Limb (tissue), 2 donors: ENCODE measurements at regions not wholly inside any gene's neighbourhood (a gene's known extent, or its start where the extent isn't known, plus 50 kb on each side); places are given as distances from the start of the nearest gene placed in this dataset.
A peak's percentile ranks its signal among the peaks of the same experiment; 100 is the strongest.

ENCODE experiments used
- DNase-seq, 2 donors: peaks; one replicate each; pipeline ENCODE4 v3.0.0-alpha.2; 2016; ENCODE audit errors: extremely low spot score in 2 of 2

GRCh38 chr12:3964439-3964838 lies 91.2 kb upstream of the PARP11 start:
- DNase-seq = no peak

GRCh38 chr12:3962631-3963483 lies 89.7 kb upstream of the PARP11 start:
- no peak for DNase-seq

GRCh38 chr12:3961591-3961990 lies 88.4 kb upstream of the PARP11 start:
- no peak for DNase-seq

- no peak for DNase-seq
Observed at GRCh38 chr12:3959799-3960560, 86.8 kb upstream of the PARP11 start.

- DNase-seq = no peak
Observed at GRCh38 chr12:3958534-3958933, 85.3 kb upstream of the PARP11 start.

GRCh38 chr12:3951380-3952135 lies 78.4 kb upstream of the PARP11 start:
- no peak for DNase-seq

- no peak for DNase-seq
Observed at GRCh38 chr12:3950714-3951320, 77.6 kb upstream of the PARP11 start.

- DNase-seq = no peak
Observed at GRCh38 chr12:3947781-3948180, 74.6 kb upstream of the PARP11 start.

GRCh38 chr12:3945671-3946070 lies 72.5 kb upstream of the PARP11 start:
- no peak for DNase-seq

- DNase-seq = no peak
Observed at GRCh38 chr12:3944620-3945019, 71.4 kb upstream of the PARP11 start.

- DNase-seq = no peak
Observed at GRCh38 chr12:3938042-3938544, 64.9 kb upstream of the PARP11 start.

GRCh38 chr12:3935078-3935477 lies 61.9 kb upstream of the PARP11 start:
- no peak for DNase-seq

GRCh38 chr12:3933819-3934192 lies 60.6 kb upstream of the PARP11 start:
- DNase-seq = no peak

- DNase-seq = no peak
Observed at GRCh38 chr12:3933074-3933818, 60.0 kb upstream of the PARP11 start.

GRCh38 chr12:3931776-3932175 lies 58.6 kb upstream of the PARP11 start:
- peak; percentile 57 to 70 for DNase-seq

GRCh38 chr12:3931206-3931605 lies 58.0 kb upstream of the PARP11 start:
- peak in 1 of 2 donors; percentile 38 for DNase-seq

GRCh38 chr12:3929875-3930615 lies 56.8 kb upstream of the PARP11 start:
- peak in 1 of 2 donors; percentile 40 for DNase-seq

GRCh38 chr12:3928538-3929184 lies 55.5 kb upstream of the PARP11 start:
- peak; percentile 83 to 93 for DNase-seq

GRCh38 chr12:3925621-3926020 lies 52.4 kb upstream of the PARP11 start:
- no peak for DNase-seq
